Esophagus muscularis mucosa (tissue), 4 donors: ENCODE measurements at regions not wholly inside any gene's neighbourhood (a gene's known extent, or its start where the extent isn't known, plus 50 kb on each side); places are given as distances from the start of the nearest gene placed in this dataset.

Experiments
- EP300 ChIP-seq: sonication (generic); formaldehyde crosslinking; IDR thresholded peaks from one replicate; pipeline ENCODE4 v1.6.1; 2017; ENCODE audit warnings: antibody characterized with exemption
- POLR2A ChIP-seq: fragments of 450-650 bp; IDR thresholded peaks from one replicate; pipeline ENCODE4 v1.6.1; 2017; ENCODE audit warnings: antibody characterized with exemption, moderate library complexity, mild to moderate bottlenecking, low read depth
- POLR2AphosphoS5 ChIP-seq, 2 donors: sonication (generic); formaldehyde crosslinking; IDR thresholded peaks; one replicate each; pipeline ENCODE4 v1.6.1; 2017; ENCODE audit warnings: antibody characterized with exemption in 2 of 2
- TF ChIP-seq, protein P1 (sequence below), 3 experiments: fragments of 200-600 bp in 2 of 3; fragments of 450-650 bp in 1 of 3; sonication (generic) in 2 of 3; IDR thresholded peaks; one replicate each; pipeline ENCODE4 v1.5.1; 2017 to 2019; ENCODE audit warnings: antibody characterized with exemption in 3 of 3, mild to moderate bottlenecking in 2 of 3, moderate library complexity in 1 of 3

DNA sequence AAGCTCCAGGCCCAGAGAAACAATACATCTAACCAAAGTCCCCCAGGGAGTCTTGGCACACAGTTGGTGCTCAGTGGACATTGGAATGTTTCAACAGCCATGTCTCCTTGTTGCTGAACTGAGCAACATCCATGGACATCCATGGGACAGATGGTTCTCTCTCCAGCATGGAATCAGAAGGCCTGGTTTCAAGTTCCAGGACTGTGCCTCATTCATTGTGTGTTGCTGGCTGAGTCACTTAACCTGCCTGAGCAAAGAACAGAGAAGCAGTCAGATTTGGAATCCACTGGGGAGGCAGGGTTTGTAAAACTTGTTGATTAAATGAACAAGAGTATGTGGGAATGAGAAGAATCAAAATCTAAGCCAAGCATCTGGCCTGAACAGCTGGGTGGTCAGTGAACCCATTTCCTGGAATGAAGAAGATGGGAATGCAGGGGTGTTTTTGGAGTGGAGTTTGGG is 147.9 kb downstream of the CHIC2 start:
- TF ChIP-seq, protein P1, sequence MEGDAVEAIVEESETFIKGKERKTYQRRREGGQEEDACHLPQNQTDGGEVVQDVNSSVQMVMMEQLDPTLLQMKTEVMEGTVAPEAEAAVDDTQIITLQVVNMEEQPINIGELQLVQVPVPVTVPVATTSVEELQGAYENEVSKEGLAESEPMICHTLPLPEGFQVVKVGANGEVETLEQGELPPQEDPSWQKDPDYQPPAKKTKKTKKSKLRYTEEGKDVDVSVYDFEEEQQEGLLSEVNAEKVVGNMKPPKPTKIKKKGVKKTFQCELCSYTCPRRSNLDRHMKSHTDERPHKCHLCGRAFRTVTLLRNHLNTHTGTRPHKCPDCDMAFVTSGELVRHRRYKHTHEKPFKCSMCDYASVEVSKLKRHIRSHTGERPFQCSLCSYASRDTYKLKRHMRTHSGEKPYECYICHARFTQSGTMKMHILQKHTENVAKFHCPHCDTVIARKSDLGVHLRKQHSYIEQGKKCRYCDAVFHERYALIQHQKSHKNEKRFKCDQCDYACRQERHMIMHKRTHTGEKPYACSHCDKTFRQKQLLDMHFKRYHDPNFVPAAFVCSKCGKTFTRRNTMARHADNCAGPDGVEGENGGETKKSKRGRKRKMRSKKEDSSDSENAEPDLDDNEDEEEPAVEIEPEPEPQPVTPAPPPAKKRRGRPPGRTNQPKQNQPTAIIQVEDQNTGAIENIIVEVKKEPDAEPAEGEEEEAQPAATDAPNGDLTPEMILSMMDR (IDR thresholded peaks at IDR 0.05): no peak
- TF ChIP-seq POLR2AphosphoS5 (IDR thresholded peaks at IDR 0.05): no peak
- TF ChIP-seq POLR2A: no peak
- TF ChIP-seq EP300: no peak
